HL-60 (cell line): ENCODE measurements at regions not wholly inside any gene's neighbourhood (a gene's known extent, or its start where the extent isn't known, plus 50 kb on each side); places are given as distances from the start of the nearest gene placed in this dataset.

Source experiments
- DNase-seq, 2 experiments: peaks; one replicate each; pipeline ENCODE4 v3.0.0-alpha.2; 2010 to 2020; ENCODE audit warnings: low read depth in 1 of 2, low spot score in 1 of 2
- H3K27ac ChIP-seq: fragments of 250-450 bp; sonication (Bioruptor Pico); replicated peaks from 2 replicates; pipeline ENCODE4 v1.5.1; 2020; ENCODE audit warnings: mild to moderate bottlenecking, moderate library complexity
- H3K27me3 ChIP-seq: fragments of 250-450 bp; sonication (Bioruptor Pico); 2 replicates; pipeline ENCODE4 v1.5.1; 2021; ENCODE audit warnings: mild to moderate bottlenecking, moderate library complexity; ENCODE audit not compliant: insufficient read depth, poor library complexity, severe bottlenecking
- H3K4me3 ChIP-seq: replicated peaks from 2 replicates; pipeline ENCODE4 v1.5.1; 2011; ENCODE audit warnings: mild to moderate bottlenecking, control low read depth, low read length; ENCODE audit not compliant: insufficient read depth
- CTCF ChIP-seq: IDR thresholded peaks from one replicate; pipeline ENCODE4 v1.5.1; 2011; ENCODE audit warnings: low read length, control low read depth, inconsistent platforms; ENCODE audit not compliant: insufficient read depth
- GABPA ChIP-seq: IDR thresholded peaks from 2 replicates; pipeline ENCODE4 v1.6.1; 2012; ENCODE audit warnings: low read depth
- POLR2AphosphoS5 ChIP-seq: IDR thresholded peaks from 2 replicates; pipeline ENCODE4 v1.6.1; 2012; ENCODE audit warnings: low read depth
- REST ChIP-seq: IDR thresholded peaks from 2 replicates; pipeline ENCODE4 v1.6.1; 2012; ENCODE audit warnings: low read depth; ENCODE audit not compliant: insufficient replicate concordance
- SPI1 ChIP-seq: IDR thresholded peaks from 2 replicates; pipeline ENCODE4 v1.6.1; 2012; ENCODE audit warnings: low read depth, mild to moderate bottlenecking, borderline replicate concordance

- no peak for TF ChIP-seq CTCF
- no peak for TF ChIP-seq REST
- TF ChIP-seq GABPA: no peak
- TF ChIP-seq SPI1: no peak
- no peak for TF ChIP-seq POLR2AphosphoS5
- Histone ChIP-seq H3K27ac (no peak overlapping the region), H3K4me3 (no peak overlapping the region), H3K27me3 (no peaks in the 10 kb centered on the region)
- no peak for DNase-seq
Measured at GRCh38 chr14:58765418-58765831, 127.7 kb downstream of the DACT1 start.

GRCh38 chr14:58765843-58766242, 128.1 kb downstream of the DACT1 start:
- Histone ChIP-seq H3K27me3 (no peaks in the 10 kb centered on the region), H3K27ac (no peak overlapping the region), H3K4me3 (no peak overlapping the region)
- no peak for TF ChIP-seq GABPA
- TF ChIP-seq SPI1: no peak
- TF ChIP-seq POLR2AphosphoS5: no peak
- TF ChIP-seq REST: no peak
- TF ChIP-seq CTCF: no peak
- DNase-seq: no peak

- DNase-seq: no peak
- H3K4me3 ChIP-seq: no peak overlapping the region
- H3K27me3 ChIP-seq: no peaks in the 10 kb centered on the region
- TF ChIP-seq POLR2AphosphoS5: no peak
- H3K27ac ChIP-seq: no peak overlapping the region
Measured at GRCh38 chr14:58769011-58769643, 131.4 kb downstream of the DACT1 start.

GRCh38 chr14:58769771-58770170, 132.0 kb downstream of the DACT1 start:
- Histone ChIP-seq H3K27ac (no peak overlapping the region), H3K27me3 (no peaks in the 10 kb centered on the region), H3K4me3 (no peak overlapping the region)
- DNase-seq: no peak
- no peak for TF ChIP-seq GABPA
- no peak for TF ChIP-seq SPI1
- no peak for TF ChIP-seq POLR2AphosphoS5
- no peak for TF ChIP-seq CTCF
- no peak for TF ChIP-seq REST
